NCI-H510A treated with DMSO at 0.1 percent for 48 hours (cell line): ENCODE measurements at regions not wholly inside any gene's neighbourhood (a gene's known extent, or its start where the extent isn't known, plus 50 kb on each side); places are given as distances from the start of the nearest gene placed in this dataset.

Experiments used
- DNase-seq: peaks from one replicate; lab custom pipeline; 2025; lab: John Stamatoyannopoulos, UW

- DNase-seq, result no peak
These were observed 370.5 kb upstream of the RSPO3 start for GRCh38 chr6:126747728-126748540.

DNA sequence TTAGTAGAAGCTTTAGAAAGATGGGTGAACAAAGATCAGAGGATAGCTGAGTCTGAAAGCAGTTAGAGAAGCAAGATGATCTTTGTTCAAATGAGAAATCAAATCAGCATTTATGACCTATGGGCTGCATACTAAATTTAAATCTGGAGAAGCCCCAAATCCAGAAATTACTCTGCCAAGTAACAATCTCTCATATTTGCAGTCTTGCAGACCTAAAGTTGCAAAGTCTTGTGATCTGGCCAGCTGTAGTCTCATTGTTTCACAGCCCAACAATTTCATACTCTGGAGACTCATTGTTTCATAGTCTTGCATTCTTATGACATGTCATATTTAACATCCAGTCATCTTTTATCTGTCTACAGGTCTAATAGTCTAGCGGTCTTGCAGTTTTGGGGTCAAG is 364.9 kb upstream of the RSPO3 start:
- DNase-seq, result no peak

GRCh38 chr6:126761854-126762253 is 356.6 kb upstream of the RSPO3 start:
- no peak for DNase-seq

DNA sequence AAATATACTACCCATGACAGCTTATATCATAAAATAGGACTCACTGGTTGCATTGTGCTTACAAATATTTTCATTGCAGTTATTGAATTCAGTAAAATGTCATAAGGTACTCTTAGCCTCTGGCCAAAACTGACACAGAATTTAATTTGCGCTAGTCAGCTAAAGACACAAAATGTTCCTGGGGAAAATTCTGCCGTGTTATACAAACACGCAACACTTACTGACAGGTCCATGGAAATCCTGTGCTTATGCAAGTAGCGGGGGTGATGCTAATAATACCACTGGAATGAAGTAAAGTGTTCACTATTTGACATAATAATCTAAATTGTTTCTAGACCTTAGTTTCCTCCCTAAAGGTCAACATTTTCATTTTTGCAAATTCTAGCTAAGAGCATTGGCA is 354.4 kb upstream of the RSPO3 start:
- DNase-seq, result no peak

DNA sequence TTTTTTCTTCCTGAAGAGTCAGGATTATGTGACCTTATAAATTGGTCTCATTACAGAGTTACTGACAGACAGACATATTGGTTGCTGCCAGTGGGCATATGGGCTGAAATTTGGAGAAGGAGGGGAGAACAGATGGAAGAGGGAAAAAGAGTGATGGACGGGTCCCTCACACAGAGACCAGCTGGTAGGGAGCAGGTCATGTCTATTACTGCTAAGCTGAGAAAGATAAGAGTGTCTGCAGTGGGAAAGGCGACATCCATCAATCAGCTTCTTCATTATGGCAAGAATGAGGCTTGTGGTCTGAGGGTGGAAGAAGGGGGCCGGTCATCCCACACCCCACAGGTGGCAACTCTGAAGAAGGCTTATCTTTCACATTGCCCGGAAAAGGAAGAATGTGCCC is 353.8 kb upstream of the RSPO3 start:
- no peak for DNase-seq

DNA sequence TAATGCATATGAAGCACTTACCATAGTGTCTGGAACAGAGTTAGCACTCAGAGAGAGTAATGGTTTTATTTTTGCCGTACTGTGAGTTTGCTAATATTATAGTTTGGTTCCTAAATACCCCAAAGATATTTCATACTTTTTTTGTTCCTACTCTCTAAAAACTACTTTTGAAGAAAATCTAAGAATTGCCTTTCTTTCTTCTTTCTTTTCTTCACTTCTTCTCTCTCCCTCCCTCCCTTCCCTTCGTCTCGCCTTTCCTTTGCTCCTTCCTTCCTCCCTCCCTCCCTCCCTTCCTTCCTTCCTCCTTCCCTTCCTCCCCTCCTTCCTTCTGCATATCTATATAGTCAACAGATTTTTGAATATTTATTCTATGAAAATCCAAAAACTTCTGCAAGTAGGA is 351.7 kb upstream of the RSPO3 start:
- no peak for DNase-seq

DNA sequence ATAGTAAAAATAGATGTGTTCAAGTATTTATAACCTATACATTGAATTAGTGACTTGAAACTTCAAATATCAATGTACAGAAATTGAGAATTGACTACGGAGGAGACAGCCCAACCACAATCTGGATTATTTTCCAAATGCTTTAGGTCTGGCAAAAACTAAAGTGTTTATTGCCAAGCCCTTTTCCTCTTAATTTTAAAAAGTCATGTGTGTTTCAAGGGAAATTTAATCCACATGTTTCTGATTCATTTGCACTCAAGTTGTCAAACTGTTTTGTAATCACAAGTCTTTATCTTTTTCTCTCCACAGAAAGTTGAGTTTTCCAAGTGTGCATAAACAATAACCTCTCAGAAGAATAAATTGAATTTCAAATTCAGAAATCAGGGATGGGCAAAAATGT is 350.8 kb upstream of the RSPO3 start:
- DNase-seq, result no peak

- DNase-seq, result no peak
These were observed 348.3 kb upstream of the RSPO3 start for GRCh38 chr6:126770176-126770575.

GRCh38 chr6:126773112-126773805 is 345.2 kb upstream of the RSPO3 start:
- no peak for DNase-seq

DNA sequence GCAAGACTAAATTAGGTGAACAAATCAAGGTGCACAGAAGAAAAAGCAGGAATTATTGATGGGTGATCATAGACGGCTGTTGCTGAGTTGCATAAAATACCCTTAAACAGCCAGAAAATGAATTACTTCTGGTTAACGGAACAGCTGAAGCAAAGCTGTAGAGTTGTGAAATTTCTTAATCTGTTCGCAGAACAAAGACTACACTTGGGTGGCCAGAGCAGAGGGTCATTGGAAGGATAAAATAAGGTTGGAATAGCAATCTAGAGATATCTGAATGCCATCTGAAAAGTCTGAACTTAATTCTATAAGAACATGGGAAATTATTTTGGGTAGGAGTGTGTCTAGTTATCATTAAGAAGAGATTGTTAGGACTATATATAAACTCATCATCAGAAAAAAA is 339.1 kb upstream of the RSPO3 start:
- DNase-seq, result no peak

- no peak for DNase-seq
These were observed 336.9 kb upstream of the RSPO3 start for GRCh38 chr6:126781582-126781981.

DNA sequence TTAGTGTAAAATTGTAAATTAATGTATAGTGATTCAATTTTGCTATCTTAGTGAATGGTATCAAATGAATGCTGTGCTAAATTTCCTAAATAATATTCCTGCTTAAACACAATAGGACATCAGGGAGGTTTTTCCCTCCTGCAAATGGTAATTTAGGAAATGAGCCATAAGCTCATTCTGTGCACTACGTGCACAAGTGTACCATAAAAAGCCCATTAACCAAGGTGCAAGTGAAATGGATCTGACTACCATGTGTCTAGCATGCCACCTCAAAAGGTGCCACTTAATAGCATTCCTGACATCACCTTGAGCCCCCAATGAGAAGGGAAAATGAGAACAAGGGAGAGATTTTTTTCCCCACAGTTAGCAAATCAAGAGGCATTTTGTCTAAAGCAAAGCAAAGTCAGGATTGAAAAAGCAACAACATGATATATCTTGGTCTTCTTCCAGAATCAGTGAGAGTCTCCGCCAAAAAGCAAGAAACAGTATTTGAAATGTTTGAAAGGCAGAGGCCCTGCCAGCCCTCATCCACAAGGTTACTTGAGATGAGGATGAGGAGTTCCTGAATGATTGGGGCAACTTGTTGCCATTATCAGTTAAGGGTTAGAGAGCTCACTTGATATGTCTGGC is 334.2 kb upstream of the RSPO3 start:
- DNase-seq, result no peak

- DNase-seq, result no peak
These were observed 332.2 kb upstream of the RSPO3 start for GRCh38 chr6:126786262-126786661.

DNA sequence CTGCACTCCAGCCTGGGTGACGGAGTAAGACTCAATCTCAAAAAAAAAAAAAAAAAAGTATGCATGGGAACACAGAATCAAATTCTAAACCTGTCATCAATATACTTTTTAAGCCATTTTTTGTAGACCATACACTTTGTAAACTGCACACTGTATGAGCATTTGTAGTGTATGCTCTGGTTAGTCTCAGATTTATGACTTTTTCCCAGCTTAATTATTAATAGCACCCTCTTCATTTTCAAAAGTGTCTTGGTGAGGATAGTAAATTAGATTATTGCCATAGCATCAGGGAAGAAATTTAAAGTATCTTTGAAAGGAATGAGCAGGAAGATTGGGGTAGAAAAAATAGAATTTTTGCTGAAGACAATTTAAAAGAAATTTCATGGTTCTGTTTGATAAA is 330.8 kb upstream of the RSPO3 start:
- DNase-seq, result no peak

GRCh38 chr6:126788861-126789365 is 329.6 kb upstream of the RSPO3 start:
- no peak for DNase-seq

- DNase-seq, result no peak
These were observed 326.0 kb upstream of the RSPO3 start for GRCh38 chr6:126792340-126793085.

- no peak for DNase-seq
These were observed 323.3 kb upstream of the RSPO3 start for GRCh38 chr6:126795161-126795560.

- no peak for DNase-seq
These were observed 320.5 kb upstream of the RSPO3 start for GRCh38 chr6:126797981-126798380.

DNA sequence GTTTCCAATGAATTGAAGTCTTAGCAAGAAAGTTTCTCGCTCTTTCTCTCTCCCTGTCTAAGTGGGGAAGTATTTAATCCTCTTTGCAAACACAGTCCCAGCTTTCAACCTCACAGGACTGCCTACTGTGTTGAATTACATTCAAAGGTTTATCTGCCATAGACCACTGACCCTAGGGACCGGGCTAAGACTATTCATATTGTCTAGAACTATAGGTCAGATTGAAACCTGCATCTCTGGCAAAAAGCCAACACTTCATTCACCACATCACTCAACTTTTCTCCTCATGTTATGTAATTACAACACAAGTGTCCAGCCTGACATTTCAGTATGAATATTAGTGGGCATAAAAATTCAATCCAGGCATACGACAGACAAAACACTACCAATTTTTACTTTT is 314.7 kb upstream of the RSPO3 start:
- no peak for DNase-seq

- DNase-seq, result peak; percentile 51
These were observed 314.0 kb upstream of the RSPO3 start for GRCh38 chr6:126804332-126805064.

GRCh38 chr6:126805861-126806260 is 312.6 kb upstream of the RSPO3 start:
- DNase-seq, result no peak

GRCh38 chr6:126807876-126808275 is 310.6 kb upstream of the RSPO3 start:
- DNase-seq, result no peak
